ENCODE measurements at regions not wholly inside any gene's neighbourhood (a gene's known extent, or its start where the extent isn't known, plus 50 kb on each side); places are given as distances from the start of the nearest gene placed in this dataset.

GRCh38 chr2:13919981-13920382, 712.5 kb upstream of the LRATD1 start:
- in situ Hi-C loops (cut with HindIII; ENCODE audit: low sequenced_read_pairs) = loop anchor here (5.0 kb wide), 1 partner anchor 37 kb away; no protein-coding TSS in a partner anchor

- in situ Hi-C loops (cut with HindIII; ENCODE audit: low sequenced_read_pairs) = no loop called here
Measured at GRCh38 chr2:13921245-13921644, 711.3 kb upstream of the LRATD1 start.

- in situ Hi-C loops (cut with HindIII; ENCODE audit: low sequenced_read_pairs) = no loop called here
Measured at GRCh38 chr2:13923823-13924222, 708.7 kb upstream of the LRATD1 start.

GRCh38 chr2:13942111-13942510, 690.4 kb upstream of the LRATD1 start:
- in situ Hi-C loops (cut with HindIII; ENCODE audit: low sequenced_read_pairs) = no loop called here

GRCh38 chr2:13950761-13951160, 681.8 kb upstream of the LRATD1 start:
- in situ Hi-C loops (cut with HindIII; ENCODE audit: low sequenced_read_pairs) = no loop called here

- in situ Hi-C loops (cut with HindIII; ENCODE audit: low sequenced_read_pairs) = no loop called here
Measured at GRCh38 chr2:13968811-13969210, 663.7 kb upstream of the LRATD1 start.

- in situ Hi-C loops (cut with HindIII; ENCODE audit: low sequenced_read_pairs) = no loop called here
Measured at GRCh38 chr2:13986119-13986720, 646.3 kb upstream of the LRATD1 start.

- in situ Hi-C loops (cut with HindIII; ENCODE audit: low sequenced_read_pairs) = no loop called here
Measured at GRCh38 chr2:13996527-13996926, 636.0 kb upstream of the LRATD1 start.

GRCh38 chr2:14011190-14011589, 621.3 kb upstream of the LRATD1 start:
- in situ Hi-C loops (cut with HindIII; ENCODE audit: low sequenced_read_pairs) = loop anchor here (5.0 kb wide), 1 partner anchor 54 kb away; no protein-coding TSS in a partner anchor

- in situ Hi-C loops (cut with HindIII; ENCODE audit: low sequenced_read_pairs) = no loop called here
Measured at GRCh38 chr2:14015113-14015630, 617.3 kb upstream of the LRATD1 start.

- in situ Hi-C loops (cut with HindIII; ENCODE audit: low sequenced_read_pairs) = no loop called here
Measured at GRCh38 chr2:14016289-14016955, 616.1 kb upstream of the LRATD1 start.

- in situ Hi-C loops (cut with HindIII; ENCODE audit: low sequenced_read_pairs) = no loop called here
Measured at GRCh38 chr2:14018620-14019019, 613.9 kb upstream of the LRATD1 start.

- in situ Hi-C loops (cut with HindIII; ENCODE audit: low sequenced_read_pairs) = no loop called here
Measured at GRCh38 chr2:14023558-14023957, 609.0 kb upstream of the LRATD1 start.

GRCh38 chr2:14039134-14039533, 593.4 kb upstream of the LRATD1 start:
- in situ Hi-C loops (cut with HindIII; ENCODE audit: low sequenced_read_pairs) = no loop called here

- in situ Hi-C loops (cut with HindIII; ENCODE audit: low sequenced_read_pairs) = no loop called here
Measured at GRCh38 chr2:14047491-14047890, 585.0 kb upstream of the LRATD1 start.

- in situ Hi-C loops (cut with HindIII; ENCODE audit: low sequenced_read_pairs) = no loop called here
Measured at GRCh38 chr2:14051401-14051800, 581.1 kb upstream of the LRATD1 start.

- in situ Hi-C loops (cut with HindIII; ENCODE audit: low sequenced_read_pairs) = no loop called here
Measured at GRCh38 chr2:14053105-14053504, 579.4 kb upstream of the LRATD1 start.

- in situ Hi-C loops (cut with HindIII; ENCODE audit: low sequenced_read_pairs) = no loop called here
Measured at GRCh38 chr2:14064346-14064745, 568.2 kb upstream of the LRATD1 start.

- in situ Hi-C loops (cut with HindIII; ENCODE audit: low sequenced_read_pairs) = no loop called here
Measured at GRCh38 chr2:14072338-14072737, 560.2 kb upstream of the LRATD1 start.

GRCh38 chr2:14074691-14075090, 557.8 kb upstream of the LRATD1 start:
- in situ Hi-C loops (cut with HindIII; ENCODE audit: low sequenced_read_pairs) = no loop called here

- in situ Hi-C loops (cut with HindIII; ENCODE audit: low sequenced_read_pairs) = no loop called here
Measured at GRCh38 chr2:14079576-14079975, 552.9 kb upstream of the LRATD1 start.

- in situ Hi-C loops (cut with HindIII; ENCODE audit: low sequenced_read_pairs) = loop anchor here (5.0 kb wide), 1 partner anchor 61 kb away; no protein-coding TSS in a partner anchor
Measured at GRCh38 chr2:14081521-14081920, 551.0 kb upstream of the LRATD1 start.
